ENCODE measurements at regions not wholly inside any gene's neighbourhood (a gene's known extent, or its start where the extent isn't known, plus 50 kb on each side); places are given as distances from the start of the nearest gene placed in this dataset.

DNA sequence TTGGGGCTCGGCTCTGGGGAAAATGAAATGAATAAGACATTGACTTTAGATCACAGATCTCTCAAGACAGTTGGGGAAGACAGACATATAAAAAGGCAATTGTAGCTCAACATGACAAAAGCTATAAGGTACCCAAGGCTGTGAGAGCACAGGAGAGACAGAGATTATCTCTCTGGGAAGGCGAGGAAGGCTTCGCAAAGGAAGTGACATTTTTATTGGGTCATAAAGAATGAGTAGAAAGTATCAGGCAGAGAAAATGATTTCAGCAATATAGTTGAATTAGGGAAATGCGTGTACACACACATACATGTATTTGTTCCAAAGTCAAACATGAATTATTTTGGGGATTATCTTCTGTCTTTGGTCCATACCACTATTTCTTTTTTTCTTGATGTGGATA is 381.8 kb upstream of the ADAMTSL1 start:
- TF ChIP-seq CTCF (IDR thresholded peaks at IDR 0.05), result no peak
- no peak for TF ChIP-seq POLR2A (IDR thresholded peaks at IDR 0.05)

Measured in esophagus squamous epithelium (tissue), 4 donors.